ENCODE measurements at regions not wholly inside any gene's neighbourhood (a gene's known extent, or its start where the extent isn't known, plus 50 kb on each side); places are given as distances from the start of the nearest gene placed in this dataset.

GRCh38 chr6:165881806-165882205 is 218.8 kb upstream of the PDE10A start:
- Histone ChIP-seq H3K27me3 (no peaks in the 10 kb centered on the region), H3K36me3 (no peaks in the 10 kb centered on the region), H3K27ac (no peak overlapping the region), H3K9me3 (ENCODE audit: low read depth) (no peaks in the 10 kb centered on the region), H3K4me1 (ENCODE audit: low read depth) (no peaks in the 10 kb centered on the region), H3K4me3 (no peak overlapping the region)
- no peak for DNase-seq (ENCODE audit: low read depth in 1 of 2, low spot score in 1 of 2)
- TF ChIP-seq, protein P1, sequence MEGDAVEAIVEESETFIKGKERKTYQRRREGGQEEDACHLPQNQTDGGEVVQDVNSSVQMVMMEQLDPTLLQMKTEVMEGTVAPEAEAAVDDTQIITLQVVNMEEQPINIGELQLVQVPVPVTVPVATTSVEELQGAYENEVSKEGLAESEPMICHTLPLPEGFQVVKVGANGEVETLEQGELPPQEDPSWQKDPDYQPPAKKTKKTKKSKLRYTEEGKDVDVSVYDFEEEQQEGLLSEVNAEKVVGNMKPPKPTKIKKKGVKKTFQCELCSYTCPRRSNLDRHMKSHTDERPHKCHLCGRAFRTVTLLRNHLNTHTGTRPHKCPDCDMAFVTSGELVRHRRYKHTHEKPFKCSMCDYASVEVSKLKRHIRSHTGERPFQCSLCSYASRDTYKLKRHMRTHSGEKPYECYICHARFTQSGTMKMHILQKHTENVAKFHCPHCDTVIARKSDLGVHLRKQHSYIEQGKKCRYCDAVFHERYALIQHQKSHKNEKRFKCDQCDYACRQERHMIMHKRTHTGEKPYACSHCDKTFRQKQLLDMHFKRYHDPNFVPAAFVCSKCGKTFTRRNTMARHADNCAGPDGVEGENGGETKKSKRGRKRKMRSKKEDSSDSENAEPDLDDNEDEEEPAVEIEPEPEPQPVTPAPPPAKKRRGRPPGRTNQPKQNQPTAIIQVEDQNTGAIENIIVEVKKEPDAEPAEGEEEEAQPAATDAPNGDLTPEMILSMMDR (IDR thresholded peaks at IDR 0.05; ENCODE audit: low read depth, low read length), result no peak

DNA sequence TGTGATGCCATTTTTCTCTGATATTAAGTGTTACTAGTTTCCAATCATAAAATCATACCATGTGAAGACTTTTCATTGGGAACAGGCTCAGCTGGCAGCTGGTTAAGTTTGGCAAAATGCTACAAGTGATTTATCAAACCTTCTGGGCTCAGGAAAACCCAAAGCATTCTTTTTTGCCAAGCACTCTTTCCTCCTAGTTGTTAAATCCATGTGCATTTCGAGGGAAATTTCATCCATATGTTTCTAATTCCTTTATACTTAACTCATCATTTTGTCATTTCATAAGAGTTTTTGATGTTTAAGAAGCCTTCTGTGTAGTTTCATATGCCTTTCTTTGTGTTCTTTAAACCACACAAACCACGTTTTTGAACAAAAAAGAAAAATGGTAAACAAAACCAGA is 217.6 kb upstream of the PDE10A start:
- H3K27me3 ChIP-seq, result no peaks in the 10 kb centered on the region
- no peak for DNase-seq (ENCODE audit: low read depth in 1 of 2, low spot score in 1 of 2)
- H3K4me3 ChIP-seq, result no peak overlapping the region
- TF ChIP-seq, protein P1 (IDR thresholded peaks at IDR 0.05; ENCODE audit: low read depth, low read length), result no peak
- H3K27ac ChIP-seq, result no peak overlapping the region
- no peaks in the 10 kb centered on the region for H3K36me3 ChIP-seq
- H3K9me3 ChIP-seq (ENCODE audit: low read depth), result no peaks in the 10 kb centered on the region
- no peaks in the 10 kb centered on the region for H3K4me1 ChIP-seq (ENCODE audit: low read depth)

GRCh38 chr6:165877773-165878172 is 214.7 kb upstream of the PDE10A start:
- no peak for DNase-seq (ENCODE audit: low read depth in 1 of 2, low spot score in 1 of 2)
- no peaks in the 10 kb centered on the region for H3K9me3 ChIP-seq (ENCODE audit: low read depth)
- TF ChIP-seq, protein P1 (IDR thresholded peaks at IDR 0.05; ENCODE audit: low read depth, low read length), result no peak

DNA sequence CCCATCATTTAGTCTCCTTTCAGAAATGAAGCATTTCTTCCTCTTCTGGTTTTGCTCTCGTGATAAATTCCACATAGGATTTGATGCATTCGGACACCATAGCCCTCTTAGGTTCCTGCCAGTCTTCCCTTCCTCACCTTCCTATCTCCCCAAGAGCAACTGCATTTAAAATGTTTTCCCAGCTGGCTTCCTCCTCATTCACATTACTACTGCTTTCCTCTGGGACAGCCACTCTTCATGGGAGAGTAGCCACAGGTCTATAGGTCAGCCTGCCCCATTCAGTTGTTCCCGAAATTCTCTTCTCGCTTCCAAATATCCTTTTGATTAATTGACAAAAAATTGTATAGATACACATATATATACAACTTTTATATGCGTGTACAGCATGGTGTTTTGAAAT is 214.2 kb upstream of the PDE10A start:
- Histone ChIP-seq H3K27ac (no peak overlapping the region), H3K9me3 (ENCODE audit: low read depth) (no peaks in the 10 kb centered on the region), H3K4me3 (no peak overlapping the region), H3K36me3 (no peaks in the 10 kb centered on the region), H3K27me3 (peaks cover 6% of the 10 kb centered on the region), H3K4me1 (ENCODE audit: low read depth) (no peaks in the 10 kb centered on the region)
- no peak for DNase-seq (ENCODE audit: low read depth in 1 of 2, low spot score in 1 of 2)
- TF ChIP-seq, protein P1 (IDR thresholded peaks at IDR 0.05; ENCODE audit: low read depth, low read length), result no peak

More at GRCh38 chr6:165877773-165878172, 214.7 kb upstream of the PDE10A start:
- no peak overlapping the region for H3K4me3 ChIP-seq
- H3K27ac ChIP-seq, result no peak overlapping the region
- H3K4me1 ChIP-seq (ENCODE audit: low read depth), result no peaks in the 10 kb centered on the region
- no peaks in the 10 kb centered on the region for H3K36me3 ChIP-seq
- H3K27me3 ChIP-seq, result peaks cover 6% of the 10 kb centered on the region

GRCh38 chr6:165876588-165876987 is 213.5 kb upstream of the PDE10A start:
- peaks cover 6% of the 10 kb centered on the region for H3K27me3 ChIP-seq

More at GRCh38 chr6:165876588-165876987, 213.5 kb upstream of the PDE10A start:
- Histone ChIP-seq H3K4me3 (no peak overlapping the region), H3K36me3 (no peaks in the 10 kb centered on the region), H3K4me1 (ENCODE audit: low read depth) (no peaks in the 10 kb centered on the region), H3K27ac (no peak overlapping the region), H3K9me3 (ENCODE audit: low read depth) (no peaks in the 10 kb centered on the region)
- TF ChIP-seq, protein P1 (IDR thresholded peaks at IDR 0.05; ENCODE audit: low read depth, low read length), result no peak
- peak in 1 of 2 donors; percentile 80 for DNase-seq (ENCODE audit: low read depth in 1 of 2, low spot score in 1 of 2)
